Inflammatory macrophage treated with lipopolysaccharide for 1 hour (primary cell): ENCODE measurements at regions not wholly inside any gene's neighbourhood (a gene's known extent, or its start where the extent isn't known, plus 50 kb on each side); places are given as distances from the start of the nearest gene placed in this dataset.
"Not testable (repeated sequence)": the region's sequence is repeated elsewhere in the genome, so short reads cannot be mapped to it uniquely, and the experiment has no call there.

Experiments
- DNase-seq, 2 donors: peaks; one replicate each; pipeline ENCODE4 v3.0.0-alpha.2; 2020 to 2022

GRCh38 chr7:23887660-23888059 is 177.6 kb downstream of the STK31 start:
- no peak for DNase-seq

- DNase-seq = no peak
These were observed 178.9 kb downstream of the STK31 start for GRCh38 chr7:23888958-23889357.

GRCh38 chr7:23889566-23889965 is 179.5 kb downstream of the STK31 start:
- no peak for DNase-seq

- no peak for DNase-seq
These were observed 182.0 kb downstream of the STK31 start for GRCh38 chr7:23892019-23892418.

- no peak for DNase-seq
These were observed 183.3 kb downstream of the STK31 start for GRCh38 chr7:23893176-23893941.

- DNase-seq = no peak
These were observed 184.2 kb downstream of the STK31 start for GRCh38 chr7:23893942-23894891.

GRCh38 chr7:23894892-23895569 is 185.0 kb downstream of the STK31 start:
- DNase-seq = no peak

- no peak for DNase-seq
These were observed 185.7 kb downstream of the STK31 start for GRCh38 chr7:23895666-23896096.

- no peak for DNase-seq
These were observed 188.6 kb downstream of the STK31 start for GRCh38 chr7:23898619-23899018.

- DNase-seq = not testable (repeated sequence)
These were observed 194.9 kb downstream of the STK31 start for GRCh38 chr7:23904901-23905300.

- no peak for DNase-seq
These were observed 197.0 kb downstream of the STK31 start for GRCh38 chr7:23907012-23907411.

- no peak for DNase-seq
These were observed 199.4 kb downstream of the STK31 start for GRCh38 chr7:23909426-23909825.

- DNase-seq = no peak
These were observed 202.0 kb downstream of the STK31 start for GRCh38 chr7:23912065-23912464.

GRCh38 chr7:23913016-23913415 is 203.0 kb downstream of the STK31 start:
- DNase-seq = no peak

GRCh38 chr7:23915236-23915635 is 205.2 kb downstream of the STK31 start:
- no peak for DNase-seq

GRCh38 chr7:23918286-23918685 is 208.3 kb downstream of the STK31 start:
- DNase-seq = no peak

- no peak for DNase-seq
These were observed 208.8 kb downstream of the STK31 start for GRCh38 chr7:23918856-23919255.

GRCh38 chr7:23925088-23925487 is 215.1 kb downstream of the STK31 start:
- DNase-seq = no peak

- no peak for DNase-seq
These were observed 217.8 kb downstream of the STK31 start for GRCh38 chr7:23927709-23928417.

- DNase-seq = no peak
These were observed 218.4 kb downstream of the STK31 start for GRCh38 chr7:23928418-23928775.

- no peak for DNase-seq
These were observed 220.3 kb downstream of the STK31 start for GRCh38 chr7:23930312-23930711.

- DNase-seq = no peak
These were observed 221.6 kb downstream of the STK31 start for GRCh38 chr7:23931633-23932032.

- no peak for DNase-seq
These were observed 228.2 kb downstream of the STK31 start for GRCh38 chr7:23938215-23938614.
